Adrenal gland (tissue), 9 donors: ENCODE measurements at regions not wholly inside any gene's neighbourhood (a gene's known extent, or its start where the extent isn't known, plus 50 kb on each side); places are given as distances from the start of the nearest gene placed in this dataset.
A peak's percentile ranks its signal among the peaks of the same experiment; 100 is the strongest.

Experiments
- DNase-seq, 7 donors: peaks; one replicate each; pipeline ENCODE4 v3.0.0-alpha.2; 2019 to 2020
- H3K27ac ChIP-seq, 5 donors: fragments of 200-600 bp; sonication (generic) in 4 of 5; 1 replicate in 3 of 5; 2 replicates in 2 of 5; pipeline versions ENCODE4 v1.5.1 to v1.8.0; 2016 to 2020; ENCODE audit warnings: mild to moderate bottlenecking in 1 of 5
- H3K27me3 ChIP-seq: fragments of 200-600 bp; 2 replicates; pipeline ENCODE4 v1.8.0; 2021
- H3K36me3 ChIP-seq, 2 donors: fragments of 200-600 bp; replicated peaks in 1 of 2; 1 replicate in 1 of 2; 2 replicates in 1 of 2; pipeline versions ENCODE4 v1.5.1 to v1.8.0; 2018 to 2022
- H3K4me1 ChIP-seq, 2 donors: fragments of 200-600 bp; replicated peaks in 1 of 2; 1 replicate in 1 of 2; 2 replicates in 1 of 2; pipeline versions ENCODE4 v1.5.1 to v1.8.0; 2018 to 2021
- H3K4me3 ChIP-seq, 4 donors: fragments of 200-600 bp; sonication (generic) in 3 of 4; one replicate each; pipeline ENCODE4 v1.5.1; 2016 to 2018
- H3K9me3 ChIP-seq, 3 donors: fragments of 200-600 bp; sonication (generic) in 1 of 3; replicated peaks in 1 of 3; 1 replicate in 2 of 3; 2 replicates in 1 of 3; pipeline versions ENCODE4 v1.5.1 to v1.8.0; 2016 to 2021
- CTCF ChIP-seq, 6 experiments: fragments of 450-650 bp in 4 of 6; fragments of 200-600 bp in 2 of 6; sonication (generic) in 1 of 6; IDR thresholded peaks; 1 replicate in 5 of 6; 2 replicates in 1 of 6; pipeline versions ENCODE4 v1.5.1 to v1.8.0; 2016 to 2021; ENCODE audit warnings: antibody characterized with exemption in 6 of 6, mild to moderate bottlenecking in 2 of 6, moderate library complexity in 1 of 6
- POLR2A ChIP-seq, 2 donors: fragments of 450-650 bp; IDR thresholded peaks; one replicate each; pipeline ENCODE4 v1.6.1; 2017; ENCODE audit warnings: antibody characterized with exemption in 2 of 2, mild to moderate bottlenecking in 2 of 2, moderate library complexity in 1 of 2
- WGBS, 4 donors: extraction: QIAGEN DNeasy Blood & Tissue Kit in 2 of 4; methylation state at CpG; one replicate each; pipeline versions ENCODE4 v1.1.5 to v1.1.7; 2013 to 2017; 5-methylcytosine and 5-hydroxymethylcytosine counted together
- intact Hi-C, 2 donors: fragments of 100-400 bp; cut with DNase I; formaldehyde crosslinking; loops; one replicate each; pipeline versions ENCODE4 v1.14.1 to v1.15.0; 2022 to 2023
- donor health status: healthy with polysubstance abuse.
- donor health status: Bipolar disorder and iron deficiency.
- donor health status: DM: yes; HTN: yes; CAD: no.
- donor health status: DM: no; HTN: no; CAD: no.
- donor health status: DM: no; HTN: no; CAD: no.

GRCh38 chr10:44439958-44440244 lies 55.0 kb upstream of the CXCL12 start:
- Histone ChIP-seq H3K9me3 (peaks cover 0 to 4% (median 3%) of the 10 kb centered on the region in 3 donors), H3K27ac (no peak overlapping the region), H3K36me3 (no peaks in the 10 kb centered on the region), H3K27me3 (no peaks in the 10 kb centered on the region), H3K4me3 (no peak overlapping the region), H3K4me1 (no peaks in the 10 kb centered on the region)
- no peak for DNase-seq
- intact Hi-C loops = no loop called here
- 57 to 65% (median 59%) methylated on average over 3 to 5 of the region's 5 CpGs; no CpG with 5 or more reads in 1 of the 4 donors for WGBS, 4 donors
- TF ChIP-seq CTCF (IDR thresholded peaks at IDR 0.05) = no peak
- TF ChIP-seq POLR2A (IDR thresholded peaks at IDR 0.05) = no peak

GRCh38 chr10:44457259-44457658 lies 72.4 kb upstream of the CXCL12 start:
- no peak for DNase-seq

GRCh38 chr10:44458671-44459413 lies 73.9 kb upstream of the CXCL12 start:
- H3K36me3 ChIP-seq = no peaks in the 10 kb centered on the region
- H3K9me3 ChIP-seq = no peaks in the 10 kb centered on the region
- intact Hi-C loops = no loop called here
- peak; percentile 47 to 80 (median 72) for DNase-seq
- 42 to 64% (median 54%) methylated on average over 6 to 7 of the region's 7 CpGs for WGBS, 4 donors
- no peak overlapping the region for H3K4me3 ChIP-seq
- peak overlapping the region in 3 of 5 donors; percentile 50 to 69 (median 56) for H3K27ac ChIP-seq
- TF ChIP-seq POLR2A (IDR thresholded peaks at IDR 0.05) (no peak), CTCF (IDR thresholded peaks at IDR 0.05) (no peak)
- peaks cover 21 to 28% of the 10 kb centered on the region in 2 donors for H3K4me1 ChIP-seq
- no peaks in the 10 kb centered on the region for H3K27me3 ChIP-seq

More at GRCh38 chr10:44457259-44457658, 72.4 kb upstream of the CXCL12 start:
- Histone ChIP-seq H3K4me3 (no peak overlapping the region), H3K27me3 (no peaks in the 10 kb centered on the region), H3K36me3 (no peaks in the 10 kb centered on the region), H3K4me1 (peaks cover 21 to 28% of the 10 kb centered on the region in 2 donors), H3K27ac (no peak overlapping the region), H3K9me3 (no peaks in the 10 kb centered on the region)
- TF ChIP-seq POLR2A (IDR thresholded peaks at IDR 0.05) (no peak), CTCF (IDR thresholded peaks at IDR 0.05) (no peak)
- intact Hi-C loops = no loop called here
- WGBS, 4 donors = 80 to 92% (median 87%) methylated on average over 2 of the region's 2 CpGs

- no peak for DNase-seq
- Histone ChIP-seq H3K27ac (peak overlapping the region in 3 of 5 donors; percentile 50 to 69 (median 56)), H3K4me1 (peaks cover 21 to 28% of the 10 kb centered on the region in 2 donors), H3K27me3 (no peaks in the 10 kb centered on the region), H3K36me3 (no peaks in the 10 kb centered on the region), H3K9me3 (no peaks in the 10 kb centered on the region), H3K4me3 (no peak overlapping the region)
- intact Hi-C loops = no loop called here
- WGBS, 4 donors = 15 to 21% (median 16%) methylated on average over 2 of the region's 2 CpGs
- TF ChIP-seq CTCF (IDR thresholded peaks at IDR 0.05) = no peak
- no peak for TF ChIP-seq POLR2A (IDR thresholded peaks at IDR 0.05)
Measured at GRCh38 chr10:44459671-44460070, 74.8 kb upstream of the CXCL12 start.
